HEK293T (cell line): ENCODE measurements at regions not wholly inside any gene's neighbourhood (a gene's known extent, or its start where the extent isn't known, plus 50 kb on each side); places are given as distances from the start of the nearest gene placed in this dataset.

Source experiments
- FOXA1 ChIP-seq: fragments of 450-650 bp; IDR thresholded peaks from 2 replicates; pipeline ENCODE4 v1.6.1; 2016; ENCODE audit warnings: mild to moderate bottlenecking
- SP1 ChIP-seq: fragments of 450-650 bp; IDR thresholded peaks from 2 replicates; pipeline ENCODE4 v1.6.1; 2017

DNA sequence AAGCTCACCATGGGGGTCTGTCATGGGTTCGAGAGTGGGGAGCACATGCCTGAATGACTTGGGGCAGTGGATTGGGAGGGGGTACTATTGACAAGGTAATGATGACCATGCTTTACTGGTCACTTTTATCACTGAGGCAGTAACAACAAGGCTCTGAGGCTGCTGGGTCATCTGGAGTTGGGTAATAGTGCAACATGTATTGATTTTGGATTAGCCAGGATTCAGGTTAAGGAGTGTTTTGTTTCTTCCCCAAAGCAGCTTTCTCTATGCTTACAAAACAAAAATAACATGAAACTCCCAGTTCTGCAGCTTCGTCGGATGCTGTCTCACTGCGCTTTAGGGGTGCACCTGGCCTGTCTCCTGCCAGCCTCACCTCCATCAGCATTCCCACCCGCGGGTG is 155.3 kb downstream of the GADD45G start:
- TF ChIP-seq SP1 (no peak), FOXA1 (no peak)
